DMS79 (cell line): ENCODE measurements at regions not wholly inside any gene's neighbourhood (a gene's known extent, or its start where the extent isn't known, plus 50 kb on each side); places are given as distances from the start of the nearest gene placed in this dataset.

Source experiments
- DNase-seq: peaks from one replicate; lab custom pipeline; 2025; lab: John Stamatoyannopoulos, UW

GRCh38 chr1:229063154-229063773, 207.6 kb upstream of the RAB4A start:
- DNase-seq = no peak

- DNase-seq = no peak
Observed at GRCh38 chr1:229064320-229065168, 206.4 kb upstream of the RAB4A start.

- no peak for DNase-seq
Observed at GRCh38 chr1:229065613-229066012, 205.3 kb upstream of the RAB4A start.

GRCh38 chr1:229066591-229066990, 204.3 kb upstream of the RAB4A start:
- no peak for DNase-seq

GRCh38 chr1:229067546-229067945, 203.4 kb upstream of the RAB4A start:
- DNase-seq = no peak

- no peak for DNase-seq
Observed at GRCh38 chr1:229068270-229068987, 202.5 kb upstream of the RAB4A start.

GRCh38 chr1:229069176-229069575, 201.7 kb upstream of the RAB4A start:
- DNase-seq = no peak

GRCh38 chr1:229070168-229070567, 200.7 kb upstream of the RAB4A start:
- DNase-seq = peak; percentile 95

- DNase-seq = no peak
Observed at GRCh38 chr1:229073251-229073650, 197.7 kb upstream of the RAB4A start.

- no peak for DNase-seq
Observed at GRCh38 chr1:229075217-229075616, 195.7 kb upstream of the RAB4A start.

- DNase-seq = no peak
Observed at GRCh38 chr1:229075716-229076115, 195.2 kb upstream of the RAB4A start.

- no peak for DNase-seq
Observed at GRCh38 chr1:229076195-229076594, 194.7 kb upstream of the RAB4A start.

GRCh38 chr1:229079016-229079595, 191.8 kb upstream of the RAB4A start:
- no peak for DNase-seq

- DNase-seq = no peak
Observed at GRCh38 chr1:229080361-229080760, 190.6 kb upstream of the RAB4A start.

- DNase-seq = no peak
Observed at GRCh38 chr1:229085291-229085690, 185.6 kb upstream of the RAB4A start.

GRCh38 chr1:229086091-229086490, 184.8 kb upstream of the RAB4A start:
- no peak for DNase-seq

- DNase-seq = no peak
Observed at GRCh38 chr1:229086686-229087085, 184.2 kb upstream of the RAB4A start.

GRCh38 chr1:229087339-229087738, 183.6 kb upstream of the RAB4A start:
- no peak for DNase-seq

- no peak for DNase-seq
Observed at GRCh38 chr1:229087906-229088305, 183.0 kb upstream of the RAB4A start.

- no peak for DNase-seq
Observed at GRCh38 chr1:229088711-229089110, 182.2 kb upstream of the RAB4A start.

- no peak for DNase-seq
Observed at GRCh38 chr1:229089586-229090208, 181.2 kb upstream of the RAB4A start.

- DNase-seq = peak; percentile 69
Observed at GRCh38 chr1:229091721-229092136, 179.2 kb upstream of the RAB4A start.
